ENCODE measurements at regions not wholly inside any gene's neighbourhood (a gene's known extent, or its start where the extent isn't known, plus 50 kb on each side); places are given as distances from the start of the nearest gene placed in this dataset.

GRCh38 chr9:107852891-107853290 lies 363.3 kb upstream of the KLF4 start:
- TF ChIP-seq CTCF (IDR thresholded peaks at IDR 0.05) (no peak), ZFX (IDR thresholded peaks at IDR 0.05; ENCODE audit: borderline replicate concordance) (no peak)

Measured in 22Rv1 (cell line).